ENCODE measurements at regions not wholly inside any gene's neighbourhood (a gene's known extent, or its start where the extent isn't known, plus 50 kb on each side); places are given as distances from the start of the nearest gene placed in this dataset.

DNA sequence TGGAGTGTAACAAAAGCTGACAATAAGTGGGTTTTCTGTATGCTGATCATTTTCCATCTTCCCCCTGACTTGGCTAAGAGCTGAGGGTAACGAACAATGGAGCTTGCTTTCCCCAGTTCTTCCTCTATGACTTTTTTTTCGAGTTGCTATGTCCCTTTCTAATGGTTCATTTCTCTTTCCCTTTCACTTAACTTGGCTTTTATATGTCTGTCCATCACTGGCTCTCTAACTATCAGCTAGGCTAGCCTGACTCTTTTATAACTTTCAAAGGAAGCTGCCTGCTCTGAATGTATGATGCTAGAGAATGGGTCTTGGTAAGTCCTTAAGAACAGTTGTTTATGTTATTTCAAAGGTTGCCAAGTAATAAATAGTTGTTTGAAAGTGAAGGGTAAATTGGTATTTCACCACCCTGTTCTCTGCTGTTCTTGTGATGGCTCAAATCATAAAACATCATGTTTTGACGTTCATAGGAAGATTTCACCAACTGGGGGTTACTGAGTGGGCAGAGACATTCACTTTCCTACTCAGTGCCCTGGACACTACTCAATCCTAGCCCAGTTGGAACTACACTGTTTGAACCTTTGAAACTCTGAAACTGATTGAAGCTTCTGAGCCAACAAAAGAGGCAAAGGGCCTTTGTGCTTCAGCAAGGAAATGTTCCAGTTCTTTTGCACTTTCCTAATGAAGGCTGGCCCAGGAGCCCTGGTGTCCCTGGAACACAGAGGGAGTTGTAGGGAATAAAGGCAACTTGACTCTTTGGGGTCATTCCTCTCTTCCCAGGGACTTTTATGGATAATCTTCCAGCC lies 85.4 kb upstream of the PHYHIPL start:
- DNase-seq (no peak), ATAC-seq (ENCODE audit: low read depth) (no peak)
- H4K8ac ChIP-seq (ENCODE audit: low read depth in 2 of 2, low read length in 2 of 2): no peak overlapping the region
- H3K4me2 ChIP-seq (ENCODE audit: low read depth, low read length): no peak overlapping the region
- no peaks in the 10 kb centered on the region for H3K4me1 ChIP-seq (ENCODE audit: control insufficient read depth, insufficient read depth, low read length)
- H4K5ac ChIP-seq (ENCODE audit: low read depth, low read length): no peak overlapping the region
- H3K9ac ChIP-seq (ENCODE audit: low read depth, low read length): no peak overlapping the region
- H3K14ac ChIP-seq (replicated peaks; ENCODE audit: low read depth, low read length): no peak overlapping the region
- H3K9me3 ChIP-seq (ENCODE audit: control insufficient read depth, insufficient read depth, low read length): no peaks in the 10 kb centered on the region
- H3K18ac ChIP-seq (ENCODE audit: low read depth, low read length): no peak overlapping the region
- no peak overlapping the region for H4K91ac ChIP-seq (ENCODE audit: insufficient read depth, low read depth, low read length)
- no peak overlapping the region for H2BK15ac ChIP-seq (ENCODE audit: low read depth, low read length)
- H2AK9ac ChIP-seq (replicated peaks; ENCODE audit: low read depth, low read length, poor library complexity): no peak overlapping the region
- H3K79me1 ChIP-seq (ENCODE audit: low read depth in 1 of 2, low read length in 2 of 2): no peaks in the 10 kb centered on the region
- H3K4ac ChIP-seq (ENCODE audit: low read depth, low read length): no peak overlapping the region
- in situ Hi-C loops (cut with MboI; ENCODE audit: low sequenced_read_pairs): no loop called here
- H3K27me3 ChIP-seq (ENCODE audit: control insufficient read depth, insufficient read depth, low read length): peaks cover 2% of the 10 kb centered on the region
- H3K9me1 ChIP-seq (ENCODE audit: insufficient read depth, low read length): no peaks in the 10 kb centered on the region
- intact Hi-C loops (cut with micrococcal nuclease): no loop called here
- no peak overlapping the region for H2BK20ac ChIP-seq (ENCODE audit: low read depth, low read length)
- no peak overlapping the region for H3K27ac ChIP-seq (ENCODE audit: insufficient read depth, low read length)
- H2BK120ac ChIP-seq (ENCODE audit: low read depth, low read length): no peak overlapping the region
- no peak overlapping the region for H3K23ac ChIP-seq (ENCODE audit: low read depth, low read length)
- BruUV-seq (replicated peaks): no TSS peak
- CTCF ChIA-PET: no interaction called here
- POLR2A ChIA-PET (ENCODE audit: unreplicated experiment): no interaction called here
- H4K20me1 ChIP-seq (ENCODE audit: insufficient read depth, low read length): no peaks in the 10 kb centered on the region
- no peak overlapping the region for H3K4me3 ChIP-seq (ENCODE audit: insufficient read depth, low read depth, low read length)
- no peak overlapping the region for H2AK5ac ChIP-seq (ENCODE audit: low read depth, low read length)
- H2AFZ ChIP-seq (replicated peaks; ENCODE audit: low read length, poor library complexity): no peak overlapping the region
- WGBS, 2 experiments (ENCODE audit: extremely low coverage in 2 of 2, insufficient read length in 1 of 2): no CpG with 5 or more reads among the region's 3 CpGs
- dilution Hi-C loops (cut with HindIII; ENCODE audit: low sequenced_read_pairs, unreplicated experiment): no loop called here
- H2BK5ac ChIP-seq (ENCODE audit: low read depth, low read length, poor library complexity, severe bottlenecking): no peak overlapping the region
- H3K56ac ChIP-seq (ENCODE audit: extremely low read depth, insufficient read depth, low read length): no peak overlapping the region
- H3K36me3 ChIP-seq (ENCODE audit: control insufficient read depth, insufficient read depth, low read length): no peaks in the 10 kb centered on the region
- no peak for TF ChIP-seq NFE2L2 (IDR thresholded peaks at IDR 0.05; ENCODE audit: low read depth, low read length)
- TF ChIP-seq MAFK (IDR thresholded peaks at IDR 0.05; ENCODE audit: low read depth, low read length): no peak
- no peak for TF ChIP-seq RAD21 (IDR thresholded peaks at IDR 0.05; ENCODE audit: low read length)
